Right ventricle myocardium inferior (tissue), 1 donor: ENCODE measurements at regions not wholly inside any gene's neighbourhood (a gene's known extent, or its start where the extent isn't known, plus 50 kb on each side); places are given as distances from the start of the nearest gene placed in this dataset.
"Not testable (repeated sequence)": the region's sequence is repeated elsewhere in the genome, so short reads cannot be mapped to it uniquely, and the experiment has no call there.

ENCODE experiments used
- ATAC-seq: fragments of 200-7000 bp; cut with Tn5 transposase; one replicate; pipeline ENCODE4 v1.9.1; 2020; ENCODE audit warnings: mild to moderate bottlenecking, moderate library complexity
- DNase-seq: peaks from one replicate; pipeline ENCODE4 v3.0.0; 2021; ENCODE audit errors: missing footprints
- intact Hi-C: fragments of 100-400 bp; cut with DNase I; formaldehyde crosslinking; loops from one replicate; pipeline ENCODE4 v1.11.0; 2022
- donor health status: DM: no; HTN: yes; CAD: no; lungs with severe emphysema.

DNA sequence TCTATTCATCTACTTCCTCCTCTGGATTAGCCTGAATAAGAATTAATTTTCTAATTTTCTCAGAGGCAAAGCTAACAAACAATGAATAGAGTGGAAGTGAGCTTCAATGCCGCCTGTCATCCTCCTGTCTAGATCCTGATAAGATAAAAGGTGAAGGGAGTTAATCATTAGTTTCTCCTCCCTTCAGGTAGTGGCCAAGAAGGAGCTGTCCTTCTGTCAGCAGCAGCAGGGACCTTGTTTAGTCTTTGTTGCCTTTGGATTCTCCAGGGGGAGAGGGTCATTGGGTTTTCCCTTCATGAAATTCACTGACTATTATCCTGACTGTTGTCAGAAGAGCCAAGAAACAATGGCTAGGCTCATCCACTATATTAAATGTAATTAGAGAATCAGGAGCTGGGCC is 420.2 kb upstream of the GOT2 start:
- DNase-seq (no peak), ATAC-seq (no peak)
- intact Hi-C loops = no loop called here

DNA sequence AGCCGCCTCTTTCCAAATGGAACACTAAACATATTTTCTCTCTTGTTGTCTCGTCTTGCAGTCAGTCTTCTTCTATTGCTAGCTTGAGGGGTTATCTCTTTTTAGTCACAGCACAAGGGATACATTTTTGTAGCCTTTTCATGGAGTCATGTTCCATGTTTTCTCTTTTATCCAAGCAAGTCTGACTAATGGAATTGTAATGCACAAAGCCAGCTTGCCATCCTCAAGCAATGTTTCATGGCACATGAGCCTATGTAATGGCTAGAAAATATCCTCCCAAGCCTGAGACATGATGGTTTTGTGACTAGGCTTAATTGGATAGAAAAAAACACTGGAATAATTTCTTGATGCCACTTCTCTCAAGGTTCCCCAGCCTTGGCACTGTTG is 414.6 kb upstream of the GOT2 start:
- DNase-seq = no peak
- intact Hi-C loops = no loop called here
- ATAC-seq = no peak

DNA sequence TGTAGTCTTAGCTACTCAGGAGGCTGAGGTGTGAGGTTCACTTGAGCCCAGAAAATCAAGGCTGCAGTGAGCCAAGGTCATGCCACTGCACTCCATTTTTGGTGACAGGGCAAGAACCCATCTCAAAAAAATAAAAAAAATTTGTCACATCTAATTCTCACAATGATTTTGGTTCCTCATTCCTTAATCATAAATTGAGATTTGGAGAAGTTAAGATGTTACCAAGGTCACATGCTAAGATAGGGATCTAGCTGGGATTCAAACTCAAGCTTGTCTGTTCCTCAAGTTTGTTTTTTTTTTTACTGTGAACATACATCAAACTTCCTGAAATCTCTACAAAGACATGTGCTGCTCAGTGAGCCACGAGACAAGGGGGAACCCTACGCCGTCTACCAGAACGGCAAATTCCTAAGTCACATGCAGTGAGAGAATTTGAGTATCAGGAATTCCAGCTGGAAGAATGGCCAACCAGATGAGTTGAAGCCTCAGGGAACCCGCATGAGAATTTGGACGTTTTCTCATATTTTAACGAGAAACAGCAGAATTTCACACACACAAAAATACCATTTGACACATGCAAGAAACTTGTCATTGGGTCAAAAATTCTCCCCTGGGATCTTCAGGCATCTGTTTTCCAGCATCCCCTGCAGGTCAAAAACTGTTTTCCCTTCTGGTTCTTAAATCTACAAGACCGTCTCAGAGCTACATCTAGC is 414.1 kb upstream of the GOT2 start:
- intact Hi-C loops = no loop called here

DNA sequence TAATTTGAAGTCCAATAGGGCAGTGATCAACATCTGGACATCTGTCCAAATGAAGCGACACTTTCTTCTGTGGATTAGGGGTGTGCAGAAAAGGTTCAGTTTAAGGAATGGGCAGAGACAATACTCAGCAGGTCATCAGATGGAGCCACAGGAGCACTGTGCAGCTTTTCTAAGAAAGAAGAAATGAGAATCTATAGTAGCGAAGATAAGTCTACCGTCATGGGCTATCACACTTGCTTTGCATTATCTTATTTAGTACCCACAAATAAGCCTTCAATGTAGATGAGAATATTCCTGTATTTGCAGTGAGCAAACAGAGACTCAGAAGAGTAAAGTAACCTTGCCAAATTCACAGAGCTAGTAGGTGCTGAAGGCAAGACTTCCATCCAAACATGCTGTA is 412.0 kb upstream of the GOT2 start:
- intact Hi-C loops = no loop called here
- ATAC-seq = no peak
- no peak for DNase-seq

More for the DNA sequence above, 414.1 kb upstream of the GOT2 start:
- ATAC-seq (no peak), DNase-seq (no peak)

DNA sequence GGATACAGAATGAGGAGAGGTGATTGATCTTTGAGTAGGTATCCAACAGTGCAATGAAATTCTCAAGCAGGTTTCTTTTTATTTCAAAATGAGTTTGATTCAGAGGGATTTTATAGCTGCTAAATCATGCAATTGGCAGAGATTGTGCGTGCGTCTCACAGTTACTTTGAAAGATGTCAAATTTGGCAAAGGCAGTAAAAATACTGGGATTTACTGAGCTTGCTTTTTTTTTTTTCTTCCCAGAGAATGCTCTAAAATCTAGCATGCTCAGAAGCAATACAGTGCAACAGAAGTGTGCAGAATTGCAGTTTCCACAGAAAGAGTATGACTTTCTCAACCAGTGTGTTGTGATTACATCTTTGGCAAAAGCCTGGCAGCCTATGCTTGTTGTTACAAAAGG is 410.7 kb upstream of the GOT2 start:
- intact Hi-C loops = no loop called here
- DNase-seq = no peak
- ATAC-seq = no peak

DNA sequence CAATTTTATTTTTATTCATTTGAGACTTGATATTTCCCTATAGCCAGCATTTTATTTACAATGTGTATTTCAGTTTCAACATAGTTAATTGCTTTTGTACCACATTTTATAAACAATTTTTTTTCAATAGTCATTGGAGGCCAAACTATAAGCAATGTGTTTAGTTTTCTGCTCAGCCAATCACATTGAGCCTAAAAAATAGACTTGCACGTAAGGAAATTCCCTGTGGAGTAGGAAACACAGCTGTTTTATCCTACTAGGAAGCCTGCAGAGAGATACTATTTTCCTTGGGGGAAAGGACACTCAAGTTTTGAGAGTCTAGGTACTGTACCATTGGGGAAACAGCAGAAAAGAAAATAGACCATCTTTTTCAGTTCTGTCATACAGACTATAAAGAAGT is 410.2 kb upstream of the GOT2 start:
- intact Hi-C loops = no loop called here
- ATAC-seq (no peak), DNase-seq (no peak)

DNA sequence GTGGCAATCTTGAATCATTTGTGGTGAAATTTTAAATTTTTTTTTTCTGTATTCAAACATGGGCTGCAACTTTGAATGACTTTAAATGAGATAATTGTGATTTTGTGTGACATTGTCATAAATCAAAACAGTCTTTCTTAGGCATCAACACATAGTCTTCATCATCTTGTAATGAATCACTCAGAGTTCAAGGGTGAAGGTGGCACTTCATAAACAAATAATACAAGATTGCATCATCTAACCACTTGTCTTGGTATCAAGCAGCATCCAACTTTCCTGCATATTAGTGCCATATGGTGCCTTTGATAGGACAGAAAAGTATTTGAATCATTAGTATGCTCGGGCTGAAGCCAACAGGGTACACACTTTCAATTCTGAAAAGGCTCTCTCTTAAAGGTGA is 392.4 kb upstream of the GOT2 start:
- DNase-seq (no peak), ATAC-seq (no peak)
- intact Hi-C loops = no loop called here

DNA sequence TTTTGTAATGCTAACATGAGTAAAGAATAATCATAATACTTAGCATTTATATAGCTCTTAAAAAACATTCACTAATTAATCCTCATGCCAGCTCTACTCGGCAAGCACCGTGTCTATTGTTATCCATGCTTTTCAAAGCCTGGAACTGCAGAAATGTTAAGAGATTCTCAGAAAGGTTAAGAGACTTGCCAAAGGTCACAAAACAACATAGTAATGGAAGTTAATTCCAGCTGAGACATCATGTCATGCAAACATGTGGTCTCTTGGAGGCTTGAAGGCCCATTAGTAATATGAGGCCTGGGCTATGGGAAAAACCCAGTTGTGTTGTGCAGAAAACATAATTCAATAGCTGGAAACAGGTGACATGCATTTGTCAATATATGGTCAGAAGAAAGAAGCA is 389.9 kb upstream of the GOT2 start:
- no peak for DNase-seq
- ATAC-seq = no peak
- intact Hi-C loops = no loop called here

DNA sequence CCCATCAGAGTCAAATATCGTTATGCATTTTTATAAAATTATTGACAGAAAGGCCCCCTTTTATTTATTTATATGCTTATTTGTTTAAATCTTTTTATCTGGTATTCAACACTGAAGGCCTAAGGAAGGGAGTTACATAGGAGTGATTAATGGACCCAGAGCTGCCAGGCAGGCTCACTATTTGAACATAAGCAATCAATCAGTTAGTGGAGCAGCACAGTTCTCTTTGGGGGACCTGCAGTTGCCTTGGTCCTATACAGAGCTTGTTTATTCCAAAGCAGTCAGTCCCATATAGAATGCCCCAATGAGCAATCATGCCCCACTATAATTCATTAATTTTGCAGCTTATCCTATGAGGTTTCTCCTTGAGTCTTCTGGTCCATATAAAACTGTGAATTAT is 389.4 kb upstream of the GOT2 start:
- ATAC-seq (no peak), DNase-seq (no peak)
- intact Hi-C loops = no loop called here

DNA sequence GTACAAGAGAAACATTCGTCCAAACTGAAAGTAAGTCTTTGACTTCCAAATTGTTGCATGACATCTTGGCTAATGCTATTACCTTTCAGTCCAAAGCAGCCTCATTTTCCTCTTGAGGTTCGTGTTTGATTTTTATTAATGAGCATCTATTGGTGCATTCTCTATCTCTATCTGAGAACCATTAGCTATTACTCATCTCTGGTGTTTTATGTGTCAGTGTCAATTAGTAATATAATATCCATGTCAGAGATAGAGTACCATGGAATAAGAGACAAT is 388.1 kb upstream of the GOT2 start:
- DNase-seq (no peak), ATAC-seq (no peak)
- intact Hi-C loops = no loop called here

DNA sequence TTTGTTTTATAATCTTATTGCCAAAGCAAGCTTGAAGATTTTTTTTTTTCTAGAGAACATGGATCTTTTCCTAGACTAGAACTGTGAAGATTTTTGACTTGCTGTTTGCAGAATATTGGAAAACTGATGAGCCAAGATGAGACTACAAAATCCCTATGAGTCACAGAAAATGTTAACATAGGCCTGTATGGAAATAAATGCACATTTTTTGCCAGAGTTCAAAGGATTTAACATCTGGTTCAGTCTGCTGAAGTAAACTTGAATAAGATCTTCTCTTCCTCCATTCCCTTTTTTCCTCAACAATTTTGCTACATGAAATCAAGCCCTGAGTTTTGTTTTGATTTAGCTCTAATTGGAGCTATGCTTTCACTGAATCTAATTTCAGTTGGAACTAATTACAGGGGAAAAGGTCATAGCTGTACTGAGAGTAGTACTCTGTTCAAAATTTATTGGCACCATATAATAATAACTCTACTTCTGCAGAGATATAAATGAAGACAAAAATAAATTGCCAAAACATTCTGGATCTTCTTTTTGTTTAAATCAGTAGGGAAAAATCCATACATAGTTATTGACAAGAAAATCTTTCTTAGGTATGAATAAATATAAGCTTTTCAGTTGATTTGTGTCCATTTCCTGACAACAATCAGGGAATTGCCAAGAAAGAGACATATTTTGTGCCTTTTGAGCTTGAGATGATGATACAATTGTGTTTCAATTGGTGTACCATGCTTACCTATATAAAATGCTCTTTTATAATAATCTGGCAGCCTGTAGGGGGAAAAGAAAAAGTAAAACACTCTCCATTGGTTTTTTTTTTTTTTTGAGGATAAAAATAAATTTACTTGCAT is 387.5 kb upstream of the GOT2 start:
- ATAC-seq (no peak), DNase-seq (no peak)
- intact Hi-C loops = no loop called here

DNA sequence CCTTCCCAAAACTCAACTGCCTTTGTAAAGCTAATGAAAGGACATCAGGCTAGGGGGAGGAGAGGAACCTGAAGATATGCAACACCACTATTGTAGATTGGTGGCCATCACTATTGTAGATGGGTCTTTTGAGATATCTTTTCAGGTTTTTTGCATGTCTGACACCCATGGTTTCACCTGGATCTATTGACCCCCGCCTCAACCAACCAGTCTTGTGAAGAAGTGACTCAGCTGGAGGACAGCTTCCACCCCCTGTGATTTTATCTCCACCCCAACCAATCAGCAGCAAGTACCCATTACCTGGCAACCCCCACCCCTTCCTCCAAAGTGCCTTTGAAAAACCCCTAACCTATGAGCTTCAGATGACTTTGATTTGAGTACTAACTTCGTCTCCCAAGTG is 382.6 kb upstream of the GOT2 start:
- intact Hi-C loops = no loop called here
- DNase-seq (no peak), ATAC-seq (no peak)

DNA sequence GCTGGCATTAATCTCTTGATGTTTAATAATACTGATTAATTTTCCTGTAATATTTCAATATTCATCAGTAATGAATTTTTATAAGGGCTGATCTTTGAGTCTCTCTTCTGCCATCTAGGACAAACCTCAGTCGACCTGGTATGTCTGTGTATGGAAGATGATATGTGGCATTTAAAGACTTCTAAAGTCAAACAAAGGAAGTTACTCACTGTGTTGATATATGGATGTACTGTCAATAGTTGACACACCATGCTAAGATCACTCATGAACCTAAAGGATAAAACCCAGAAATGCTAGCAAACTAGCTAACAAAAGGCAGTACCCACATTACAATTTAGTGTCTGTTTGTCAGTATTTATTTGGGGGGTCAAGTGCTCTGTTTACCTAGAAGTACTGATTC is 380.7 kb upstream of the GOT2 start:
- intact Hi-C loops = no loop called here
- DNase-seq (no peak), ATAC-seq (no peak)

DNA sequence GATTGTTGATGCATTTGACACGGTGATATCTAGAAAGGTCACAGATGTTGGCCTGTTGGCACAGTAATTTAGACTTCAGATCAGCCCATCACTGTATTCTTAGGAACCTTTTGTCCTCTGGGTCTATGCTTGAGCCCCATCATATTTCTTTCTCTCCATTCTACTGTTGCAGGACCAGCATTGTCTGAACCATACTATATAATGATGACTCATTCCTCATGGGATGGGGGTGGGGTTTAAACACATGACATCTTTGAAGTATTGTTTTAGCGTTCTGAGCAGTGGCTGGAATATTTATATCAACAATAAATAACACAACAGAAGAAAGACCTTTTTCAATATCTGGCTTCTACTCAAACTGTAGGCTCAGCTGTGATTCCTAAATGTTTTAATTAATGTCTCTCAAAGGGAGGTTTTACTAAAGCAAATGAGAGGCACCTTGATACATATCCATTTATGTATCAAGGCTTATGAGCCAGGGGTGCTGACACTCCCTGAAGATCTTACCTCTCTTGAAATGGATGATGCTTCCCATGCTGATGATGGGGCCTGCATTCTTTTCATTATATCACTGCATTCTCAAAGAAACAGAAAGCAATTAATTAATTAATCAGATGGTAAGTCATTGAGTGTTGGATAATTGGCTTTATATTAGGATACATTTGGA is 379.0 kb upstream of the GOT2 start:
- no peak for DNase-seq
- intact Hi-C loops = no loop called here
- no peak for ATAC-seq

DNA sequence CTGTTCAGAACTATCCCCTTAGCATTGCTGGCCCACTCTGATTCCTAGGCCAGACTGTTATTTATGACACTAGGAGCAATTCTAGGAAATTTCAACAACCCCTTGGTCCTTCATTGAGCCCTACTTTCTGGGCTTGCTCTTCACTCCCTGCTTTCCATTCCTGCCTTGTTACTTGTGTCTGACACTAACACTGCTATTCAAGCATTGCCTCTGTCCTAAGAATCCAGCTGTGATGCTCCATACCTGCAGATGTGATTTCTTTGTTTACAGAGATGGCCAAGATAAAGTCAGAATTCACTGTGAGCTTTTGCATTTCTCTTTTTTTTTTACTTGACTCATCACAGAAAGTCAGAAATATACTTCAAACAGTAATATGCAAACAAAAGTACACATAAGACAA is 377.2 kb upstream of the GOT2 start:
- intact Hi-C loops = no loop called here
- ATAC-seq (no peak), DNase-seq (no peak)

DNA sequence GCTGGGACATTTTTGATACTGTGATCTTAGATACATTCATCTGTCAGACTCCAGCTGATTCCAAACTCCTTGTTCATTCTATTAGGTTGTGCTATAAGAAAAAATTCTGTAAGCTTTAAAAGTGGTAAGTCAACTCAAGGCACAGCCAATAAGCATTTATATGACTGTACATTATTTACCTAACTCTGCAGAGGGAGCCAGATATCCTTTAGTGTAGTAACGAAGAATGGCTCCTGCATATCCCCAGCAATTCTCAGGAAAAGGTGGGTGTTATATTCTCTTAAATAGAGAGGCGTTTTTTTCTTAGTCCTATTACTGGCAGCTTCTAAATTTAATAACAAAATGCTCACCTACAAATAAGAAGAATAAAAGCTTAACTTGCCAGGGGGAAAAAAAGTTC is 374.3 kb upstream of the GOT2 start:
- intact Hi-C loops = no loop called here
- DNase-seq (no peak), ATAC-seq (no peak)

DNA sequence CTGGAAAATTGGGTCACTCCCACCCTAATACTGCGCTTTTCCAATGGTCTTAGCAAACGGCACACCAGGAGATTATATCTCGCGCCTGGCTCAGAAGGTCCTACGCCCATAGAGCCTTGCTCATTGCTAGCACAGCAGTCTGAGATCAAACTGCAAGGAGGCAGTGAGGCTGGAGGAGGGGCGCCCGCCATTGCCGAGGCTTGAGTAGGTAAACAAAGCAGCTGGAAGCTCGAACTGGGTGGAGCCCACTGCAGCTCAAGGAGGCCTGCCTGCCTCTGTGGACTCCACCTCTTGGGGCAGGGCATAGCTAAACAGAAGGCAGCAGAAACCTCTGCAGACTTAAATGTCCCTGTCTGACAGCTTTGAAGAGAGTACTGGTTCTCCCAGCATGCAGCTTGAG is 362.6 kb upstream of the GOT2 start:
- intact Hi-C loops, ATAC-seq: not testable (repeated sequence)

DNA sequence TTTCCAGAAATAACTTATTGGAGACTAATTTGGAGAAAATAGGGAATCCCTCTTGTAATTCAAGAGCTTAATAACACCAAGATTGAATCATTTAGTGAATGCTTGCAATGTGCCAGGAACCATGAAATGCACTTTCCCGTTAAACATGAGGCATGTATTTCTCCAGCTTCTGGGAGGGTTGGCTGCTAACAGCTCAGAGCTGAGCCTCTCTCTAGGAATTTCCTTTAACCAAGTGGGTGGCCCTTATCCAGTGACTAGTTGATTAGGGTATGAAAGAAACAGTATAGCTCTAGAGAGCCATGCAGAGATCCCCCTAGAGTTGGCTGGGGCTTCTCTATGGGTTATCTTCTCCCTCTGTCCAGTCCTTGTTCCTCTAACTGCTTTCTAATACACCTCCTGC is 356.4 kb upstream of the GOT2 start:
- DNase-seq (no peak), ATAC-seq (no peak)
- intact Hi-C loops = no loop called here

More for the DNA sequence above, 362.6 kb upstream of the GOT2 start:
- DNase-seq = not testable (repeated sequence)

DNA sequence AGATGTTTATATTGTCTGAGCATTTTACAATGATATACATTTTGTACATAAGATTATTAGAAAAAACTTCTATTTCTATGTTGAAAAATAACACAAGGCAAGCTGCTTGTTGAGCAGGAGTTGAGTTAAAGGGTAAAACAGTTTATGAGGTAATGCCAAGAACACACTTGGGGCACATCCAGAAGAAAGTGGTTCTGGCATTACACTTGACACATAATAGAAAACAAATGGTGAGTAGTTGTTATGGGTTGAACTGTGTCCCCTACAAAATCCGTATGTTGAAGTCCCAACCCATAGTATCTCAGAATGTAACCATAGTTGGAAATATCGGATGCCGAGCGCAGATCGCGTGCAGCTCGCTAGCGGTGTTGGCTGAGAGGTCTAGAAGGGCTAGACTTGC is 354.3 kb upstream of the GOT2 start:
- DNase-seq = no peak
- intact Hi-C loops = no loop called here
- ATAC-seq = no peak

DNA sequence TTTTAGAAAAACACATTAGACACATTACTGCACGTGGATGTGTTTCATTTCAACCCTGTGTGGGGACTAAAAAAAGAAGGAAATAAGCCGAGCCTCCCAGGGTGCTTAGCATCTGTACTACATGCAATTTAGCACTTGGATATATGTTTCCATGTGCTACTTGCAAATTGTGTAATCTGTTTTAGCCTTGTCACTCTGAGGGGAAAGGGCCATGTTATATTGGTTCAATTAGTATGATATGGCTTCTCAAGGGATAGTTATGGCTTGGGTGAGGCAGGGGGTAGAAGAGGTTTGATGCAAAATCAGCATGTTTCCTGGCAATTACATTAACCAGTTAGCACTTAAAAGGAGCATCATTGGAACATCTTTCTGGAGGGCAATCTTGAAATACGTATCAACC is 353.5 kb upstream of the GOT2 start:
- intact Hi-C loops = no loop called here
- DNase-seq (no peak), ATAC-seq (no peak)
